PC-9 (cell line): ENCODE measurements at regions not wholly inside any gene's neighbourhood (a gene's known extent, or its start where the extent isn't known, plus 50 kb on each side); places are given as distances from the start of the nearest gene placed in this dataset.

Experiments
- BruUV-seq: library from RNA; stranded (reverse); fragments of 400-500 nt; replicated peaks from 2 replicates; lab custom pipeline; 2021; lab: Mats Ljungman, UMichigan
- CTCF ChIA-PET: fragments of 300-600 bp; sonication (Branson Sonifier 250); formaldehyde crosslinking; loops from one replicate; lab custom pipeline; 2022; ENCODE audit warnings: antibody characterized with exemption; lab: Charles Lee
- POLR2A ChIA-PET: fragments of 300-600 bp; sonication (Branson Sonifier 250); formaldehyde crosslinking; loops from one replicate; lab custom pipeline; 2022; ENCODE audit warnings: antibody characterized with exemption; ENCODE audit not compliant: unreplicated experiment; lab: Charles Lee
- DNase-seq, 2 experiments: peaks; one replicate each; pipeline versions ENCODE4 v3.0.0 to v3.0.0-alpha.2; 2015 to 2022; ENCODE audit warnings: mixed read lengths in 1 of 2
- H2AFZ ChIP-seq: fragments of 200-600 bp; sonication (generic); 2 replicates; pipeline ENCODE4 v1.8.1; 2017; ENCODE audit warnings: antibody characterized with exemption
- H3F3A ChIP-seq: fragments of 200-600 bp; sonication (generic); 2 replicates; pipeline ENCODE4 v1.8.1; 2017; ENCODE audit warnings: antibody characterized with exemption, mild to moderate bottlenecking, low read depth; ENCODE audit not compliant: insufficient read depth
- H3K27ac ChIP-seq: fragments of 200-600 bp; sonication (generic); 2 replicates; pipeline ENCODE4 v1.6.1; 2016; ENCODE audit warnings: mixed run types
- H3K27me3 ChIP-seq: fragments of 200-600 bp; sonication (generic); 2 replicates; pipeline ENCODE4 v1.6.1; 2016; ENCODE audit warnings: low read depth, mixed run types; ENCODE audit not compliant: insufficient read depth
- H3K36me3 ChIP-seq: fragments of 200-600 bp; sonication (generic); 2 replicates; pipeline ENCODE4 v1.6.1; 2016; ENCODE audit warnings: low read depth, mixed run types
- H3K4me1 ChIP-seq: fragments of 200-600 bp; sonication (generic); replicated peaks from 2 replicates; pipeline ENCODE4 v1.6.1; 2016; ENCODE audit warnings: mixed run types; ENCODE audit not compliant: insufficient read depth
- H3K4me2 ChIP-seq: fragments of 200-600 bp; sonication (generic); 2 replicates; pipeline ENCODE4 v1.6.1; 2017; ENCODE audit warnings: mixed run types
- H3K4me3 ChIP-seq: fragments of 200-600 bp; sonication (generic); 2 replicates; pipeline ENCODE4 v1.6.1; 2016; ENCODE audit warnings: mixed run types
- H3K79me2 ChIP-seq: fragments of 200-600 bp; sonication (generic); 2 replicates; pipeline ENCODE4 v1.6.1; 2017; ENCODE audit warnings: low read depth, mixed run types
- H3K9me2 ChIP-seq: fragments of 200-600 bp; sonication (generic); 2 replicates; pipeline ENCODE4 v1.8.1; 2017; ENCODE audit warnings: mild to moderate bottlenecking; ENCODE audit not compliant: insufficient read depth
- H3K9me3 ChIP-seq: fragments of 200-600 bp; sonication (generic); 2 replicates; pipeline ENCODE4 v1.8.1; 2016; ENCODE audit warnings: low read depth; ENCODE audit not compliant: insufficient read depth
- H4K20me1 ChIP-seq: fragments of 200-600 bp; sonication (generic); 2 replicates; pipeline ENCODE4 v1.8.1; 2017; ENCODE audit not compliant: insufficient read depth
- EZH2 ChIP-seq: fragments of 200-600 bp; sonication (generic); IDR thresholded peaks from 2 replicates; pipeline ENCODE4 v1.8.0; 2017; ENCODE audit warnings: antibody characterized with exemption, low read depth
- intact Hi-C: fragments of 100-400 bp; cut with micrococcal nuclease; formaldehyde crosslinking; loops from one replicate; pipeline ENCODE4 v1.10.0; 2022; ENCODE audit not compliant: unreplicated experiment
- TF ChIP-seq, protein P1 (sequence below): fragments of 200-600 bp; sonication (generic); conservative IDR thresholded peaks from 2 replicates; pipeline ENCODE4 v1.6.1; 2017; ENCODE audit warnings: mixed run types, antibody characterized with exemption, mild to moderate bottlenecking, moderate library complexity

DNA sequence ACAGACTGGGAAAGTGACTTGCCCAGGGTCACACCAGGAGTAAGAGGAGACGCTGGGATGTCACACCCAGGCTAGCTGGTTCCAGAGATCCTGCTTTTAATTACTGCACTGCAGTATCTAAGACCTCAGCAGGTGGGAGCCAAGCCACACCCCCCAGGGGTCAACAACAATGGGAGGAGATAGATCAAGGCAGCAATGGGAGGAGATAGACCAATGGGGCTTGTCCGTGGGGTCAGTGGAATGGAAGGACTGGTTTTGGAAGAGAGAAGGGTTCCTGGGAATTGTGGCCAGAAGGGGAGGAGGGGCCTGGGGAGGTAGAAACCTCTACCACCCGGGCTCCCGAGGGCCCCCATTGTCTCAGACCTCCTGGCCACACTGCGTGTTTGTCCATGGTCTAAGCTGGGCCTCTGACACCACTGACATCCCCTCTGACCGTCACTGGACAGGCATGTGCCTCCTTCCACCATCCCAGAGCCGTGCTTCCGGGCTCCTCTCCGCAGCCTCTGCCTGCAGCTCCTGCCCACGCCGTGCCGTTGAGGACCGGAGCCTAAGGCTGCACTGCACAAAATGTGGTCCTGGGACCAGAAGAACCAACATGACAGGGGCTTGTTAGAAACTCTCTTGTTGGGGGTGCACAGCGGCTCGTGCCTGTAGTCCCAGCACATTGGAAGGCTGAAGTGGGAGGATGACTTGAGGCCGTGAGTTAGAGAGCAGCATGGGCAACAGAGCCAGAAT lies 69.8 kb upstream of the RPH3AL start:
- no peak for DNase-seq
- H3K9me3 ChIP-seq = no peaks in the 10 kb centered on the region
- H4K20me1 ChIP-seq = no peaks in the 10 kb centered on the region
- no peak overlapping the region for H2AFZ ChIP-seq
- H3K79me2 ChIP-seq = no peaks in the 10 kb centered on the region
- no TSS peak for BruUV-seq
- no peaks in the 10 kb centered on the region for H3F3A ChIP-seq
- no peak overlapping the region for H3K4me2 ChIP-seq
- ChIA-PET CTCF (no interaction called here), POLR2A (interaction anchor here (0.6 kb wide), 1 partner anchor 277 kb away, joined by 7 read pairs; no protein-coding TSS in a partner anchor)
- H3K27ac ChIP-seq = no peak overlapping the region
- no peak overlapping the region for H3K4me3 ChIP-seq
- H3K4me1 ChIP-seq = no peaks in the 10 kb centered on the region
- H3K27me3 ChIP-seq = no peaks in the 10 kb centered on the region
- no peak for TF ChIP-seq EZH2
- TF ChIP-seq, protein P1, sequence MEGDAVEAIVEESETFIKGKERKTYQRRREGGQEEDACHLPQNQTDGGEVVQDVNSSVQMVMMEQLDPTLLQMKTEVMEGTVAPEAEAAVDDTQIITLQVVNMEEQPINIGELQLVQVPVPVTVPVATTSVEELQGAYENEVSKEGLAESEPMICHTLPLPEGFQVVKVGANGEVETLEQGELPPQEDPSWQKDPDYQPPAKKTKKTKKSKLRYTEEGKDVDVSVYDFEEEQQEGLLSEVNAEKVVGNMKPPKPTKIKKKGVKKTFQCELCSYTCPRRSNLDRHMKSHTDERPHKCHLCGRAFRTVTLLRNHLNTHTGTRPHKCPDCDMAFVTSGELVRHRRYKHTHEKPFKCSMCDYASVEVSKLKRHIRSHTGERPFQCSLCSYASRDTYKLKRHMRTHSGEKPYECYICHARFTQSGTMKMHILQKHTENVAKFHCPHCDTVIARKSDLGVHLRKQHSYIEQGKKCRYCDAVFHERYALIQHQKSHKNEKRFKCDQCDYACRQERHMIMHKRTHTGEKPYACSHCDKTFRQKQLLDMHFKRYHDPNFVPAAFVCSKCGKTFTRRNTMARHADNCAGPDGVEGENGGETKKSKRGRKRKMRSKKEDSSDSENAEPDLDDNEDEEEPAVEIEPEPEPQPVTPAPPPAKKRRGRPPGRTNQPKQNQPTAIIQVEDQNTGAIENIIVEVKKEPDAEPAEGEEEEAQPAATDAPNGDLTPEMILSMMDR = no peak
- H3K36me3 ChIP-seq = no peaks in the 10 kb centered on the region
- H3K9me2 ChIP-seq = no peaks in the 10 kb centered on the region
- intact Hi-C loops = no loop called here

DNA sequence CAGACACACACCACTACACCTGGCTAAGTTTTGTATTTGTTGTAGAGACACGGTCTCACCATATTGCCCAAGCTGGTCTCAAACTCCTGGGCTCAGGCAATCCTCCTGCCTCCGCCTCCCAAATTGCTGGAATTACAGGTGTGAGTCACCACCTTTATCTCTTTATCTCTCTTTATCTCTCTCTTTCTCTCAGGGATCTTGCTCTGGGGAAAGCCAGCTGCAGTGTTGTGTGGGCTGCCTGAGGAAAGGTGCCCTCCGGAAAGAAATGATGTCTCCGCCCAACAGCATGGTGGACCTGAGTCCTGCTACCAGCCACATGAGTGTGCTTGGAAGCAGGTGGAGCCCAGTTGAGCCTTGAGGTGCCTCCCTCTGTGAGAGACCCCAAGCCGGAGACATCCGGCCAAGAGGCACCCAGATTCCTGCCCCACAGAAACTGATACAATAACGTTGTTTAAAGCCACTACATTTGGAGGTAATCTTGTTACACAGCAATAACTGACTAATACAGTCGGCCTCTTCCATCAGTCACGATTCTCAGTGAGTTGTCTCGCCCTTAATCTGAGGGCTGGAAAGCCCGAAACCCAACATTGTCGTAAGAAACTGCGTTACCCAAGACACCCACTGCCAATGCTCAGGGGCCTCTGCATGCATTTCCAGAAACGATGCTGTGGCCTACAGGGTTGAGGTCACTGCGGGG lies 68.0 kb upstream of the RPH3AL start:
- Histone ChIP-seq H3K9me3 (no peaks in the 10 kb centered on the region), H2AFZ (no peak overlapping the region), H3K79me2 (no peaks in the 10 kb centered on the region), H4K20me1 (no peaks in the 10 kb centered on the region), H3K4me3 (no peak overlapping the region), H3K27ac (no peak overlapping the region), H3K4me1 (no peaks in the 10 kb centered on the region), H3K27me3 (no peaks in the 10 kb centered on the region), H3F3A (no peaks in the 10 kb centered on the region), H3K36me3 (no peaks in the 10 kb centered on the region), H3K4me2 (no peak overlapping the region), H3K9me2 (no peaks in the 10 kb centered on the region)
- ChIA-PET POLR2A (no interaction called here), CTCF (interaction anchor here (0.7 kb wide), 1 partner anchor 1296 kb away, joined by 3 read pairs; no protein-coding TSS in a partner anchor)
- no TSS peak for BruUV-seq
- TF ChIP-seq EZH2 = no peak
- TF ChIP-seq, protein P1 = no peak
- intact Hi-C loops = no loop called here
- no peak for DNase-seq

DNA sequence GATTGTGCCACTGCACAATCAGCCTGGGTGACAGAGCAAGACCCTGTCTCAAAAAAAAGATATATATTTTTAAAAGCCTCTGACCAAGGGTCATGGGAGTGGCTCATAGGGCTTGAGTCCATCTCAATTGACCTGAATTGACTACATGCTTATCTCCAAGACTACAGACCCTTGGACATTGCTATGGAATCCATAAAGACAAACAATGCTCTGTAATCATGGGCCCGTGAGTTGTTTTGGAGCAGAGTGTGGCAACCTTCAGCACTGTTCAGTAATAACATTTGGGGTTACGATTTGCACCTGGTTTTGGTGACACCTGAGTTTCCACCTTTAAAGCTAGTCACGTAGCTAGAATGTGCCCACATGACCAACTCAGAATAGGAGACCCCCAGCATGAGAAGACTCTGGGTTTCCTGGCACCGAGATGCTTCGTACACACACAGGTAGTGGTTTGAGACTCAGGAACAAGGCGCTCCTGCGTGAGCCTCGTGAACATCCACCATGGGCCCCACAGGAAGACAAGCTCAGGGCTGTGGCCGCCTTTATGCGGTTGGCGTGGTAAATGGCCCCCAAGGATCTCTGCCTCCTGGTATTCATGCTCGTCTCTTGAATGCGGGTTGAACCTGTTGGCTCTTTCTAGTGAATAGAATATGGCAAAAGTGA lies 66.6 kb upstream of the RPH3AL start:
- POLR2A ChIA-PET = no interaction called here
- no peaks in the 10 kb centered on the region for H3K9me2 ChIP-seq
- H3K4me1 ChIP-seq = no peaks in the 10 kb centered on the region
- no peaks in the 10 kb centered on the region for H3F3A ChIP-seq
- CTCF ChIA-PET = no interaction called here
- no peaks in the 10 kb centered on the region for H4K20me1 ChIP-seq
- intact Hi-C loops = no loop called here
- no peak overlapping the region for H3K4me2 ChIP-seq
- no peak for DNase-seq
- no peak overlapping the region for H3K4me3 ChIP-seq
- no peaks in the 10 kb centered on the region for H3K9me3 ChIP-seq
- no peaks in the 10 kb centered on the region for H3K79me2 ChIP-seq
- H3K36me3 ChIP-seq = no peaks in the 10 kb centered on the region
- no peak overlapping the region for H3K27ac ChIP-seq
- TF ChIP-seq, protein P1 = no peak
- TF ChIP-seq EZH2 = no peak
- no TSS peak for BruUV-seq
- H2AFZ ChIP-seq = no peak overlapping the region
- H3K27me3 ChIP-seq = no peaks in the 10 kb centered on the region
